Globus pallidus (tissue), 1 donor: ENCODE measurements at regions not wholly inside any gene's neighbourhood (a gene's known extent, or its start where the extent isn't known, plus 50 kb on each side); places are given as distances from the start of the nearest gene placed in this dataset.
"Not testable (repeated sequence)": the region's sequence is repeated elsewhere in the genome, so short reads cannot be mapped to it uniquely, and the experiment has no call there.

Experiments
- DNase-seq: peaks from one replicate; pipeline ENCODE4 v3.0.0-alpha.2; 2015; ENCODE audit warnings: low spot score

DNA sequence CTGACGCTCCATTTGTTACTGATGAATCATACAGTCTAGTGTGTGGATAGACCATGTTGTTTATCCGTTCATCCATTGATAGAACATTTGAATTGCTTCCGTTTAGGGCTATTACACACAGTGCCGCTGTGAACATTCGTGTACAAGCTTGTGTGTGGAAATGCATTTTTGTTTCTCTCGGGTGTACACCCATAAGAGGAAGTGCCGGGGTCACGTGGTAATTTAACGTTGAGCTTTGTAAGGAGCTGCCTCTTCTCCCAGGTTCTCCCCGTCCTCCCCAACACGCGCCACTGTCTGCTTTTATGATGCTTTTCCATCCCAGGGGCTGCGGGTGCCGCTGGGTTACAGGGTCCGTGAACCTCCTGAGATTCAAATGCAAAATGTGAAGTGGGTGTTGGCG lies 142.3 kb downstream of the IGLL1 start:
- no peak for DNase-seq

DNA sequence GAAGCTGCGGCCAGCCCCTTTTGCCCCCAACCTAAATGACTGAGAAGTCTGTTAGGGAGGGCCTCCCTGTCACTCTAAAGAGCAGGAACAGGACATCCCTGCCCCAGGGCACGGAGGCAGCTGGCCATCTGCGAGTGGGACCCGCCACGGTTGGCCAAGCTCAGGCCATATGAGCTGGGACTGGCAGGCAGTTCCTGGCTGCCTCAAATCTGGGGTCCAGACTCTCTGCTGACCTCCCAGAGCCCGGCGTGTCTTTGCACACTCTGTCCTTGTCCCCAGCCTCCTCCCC lies 143.0 kb downstream of the IGLL1 start:
- not testable (repeated sequence) for DNase-seq

DNA sequence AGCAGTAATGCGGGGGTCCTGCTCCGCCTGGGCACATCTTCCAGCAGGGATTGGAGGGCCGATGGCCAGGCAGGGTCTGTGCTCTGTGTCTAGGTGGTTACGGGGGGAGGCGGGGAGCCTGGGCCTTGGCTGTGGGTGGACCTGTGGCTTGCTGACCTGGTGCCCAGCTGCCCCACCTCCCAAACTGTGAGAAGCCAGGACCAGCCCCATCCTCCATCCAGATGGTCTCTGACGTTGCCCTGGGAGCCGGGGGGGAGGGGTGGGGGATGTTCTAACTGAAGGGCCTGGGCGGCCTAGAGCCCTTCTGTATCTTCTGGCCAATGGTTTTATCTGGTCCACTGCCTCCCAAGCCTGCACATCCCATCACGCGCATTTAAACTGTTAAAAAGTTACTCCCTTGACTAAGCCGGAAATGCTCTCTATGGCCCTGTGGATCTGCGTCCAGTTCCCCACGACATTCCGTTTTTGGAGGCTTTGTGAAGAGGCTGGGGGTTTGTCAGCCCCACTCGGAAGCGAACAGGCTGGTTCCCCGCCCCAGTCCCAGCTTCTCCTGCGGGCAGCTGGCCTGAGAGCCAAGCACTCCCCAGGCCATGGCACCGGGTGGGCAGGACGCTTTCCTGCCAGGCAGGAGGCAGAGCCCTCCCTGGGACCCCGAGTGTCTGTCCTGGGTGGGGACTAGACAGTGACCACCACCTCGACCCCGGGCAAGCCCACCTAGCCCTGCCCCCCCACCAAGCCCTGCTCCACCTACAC lies 143.6 kb downstream of the IGLL1 start:
- not testable (repeated sequence) for DNase-seq

- DNase-seq: not testable (repeated sequence)
These were observed 144.9 kb downstream of the IGLL1 start for GRCh38 chr22:23435186-23435585.

DNA sequence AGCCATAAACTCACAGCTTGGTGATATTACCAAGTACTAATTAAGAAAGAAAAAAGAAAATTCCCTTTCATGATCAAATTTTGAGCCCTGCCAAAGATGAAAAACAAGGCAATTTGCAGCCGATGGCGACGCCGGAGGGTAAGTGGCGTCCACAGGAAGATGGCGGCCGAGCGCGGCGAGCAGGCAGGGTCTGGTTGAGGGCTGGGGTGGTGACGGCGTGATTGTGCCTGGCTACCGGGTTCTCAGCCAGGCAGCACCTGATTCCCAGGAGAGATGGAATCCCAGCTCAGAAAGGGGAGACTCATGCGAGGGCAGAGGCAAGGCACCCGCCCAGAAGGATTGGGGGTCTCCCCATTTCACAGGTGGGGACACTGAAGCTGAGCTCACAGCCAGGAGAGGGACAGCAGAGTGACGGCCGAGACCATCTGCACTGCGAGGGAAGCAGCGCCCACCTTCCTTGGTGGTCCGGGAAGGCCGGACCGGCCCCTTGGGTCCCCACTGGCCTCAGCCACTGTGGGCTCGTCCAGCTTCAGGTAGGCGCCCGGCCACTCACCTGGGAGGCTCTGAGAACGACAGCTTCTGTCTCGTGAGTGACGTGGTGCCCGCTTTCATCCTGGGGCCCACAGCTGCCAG lies 145.8 kb downstream of the IGLL1 start:
- DNase-seq: not testable (repeated sequence)

GRCh38 chr22:23433127-23434005 lies 146.7 kb downstream of the IGLL1 start:
- not testable (repeated sequence) for DNase-seq

DNA sequence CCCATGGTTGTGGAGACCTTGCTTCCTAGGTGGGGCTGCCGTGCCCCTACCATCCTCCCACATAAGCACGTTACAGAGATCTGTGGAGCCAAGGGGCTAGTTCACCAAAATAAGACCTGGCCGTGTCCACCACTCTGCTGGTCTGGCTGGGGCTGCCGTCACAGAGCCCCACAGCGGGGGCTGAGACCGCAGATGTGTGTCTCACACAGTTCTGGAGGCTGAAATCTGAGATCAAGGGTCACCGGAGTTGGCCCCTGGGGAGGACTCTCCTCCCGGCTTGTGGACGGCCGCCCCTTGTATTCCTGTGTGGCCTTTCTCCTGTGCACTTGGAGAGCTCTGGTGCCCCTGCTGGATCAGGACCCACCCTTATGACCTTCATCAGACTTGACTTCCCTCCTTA lies 147.4 kb downstream of the IGLL1 start:
- not testable (repeated sequence) for DNase-seq

- DNase-seq: peak; percentile 6
These were observed 148.6 kb downstream of the IGLL1 start for GRCh38 chr22:23431337-23432072.

DNA sequence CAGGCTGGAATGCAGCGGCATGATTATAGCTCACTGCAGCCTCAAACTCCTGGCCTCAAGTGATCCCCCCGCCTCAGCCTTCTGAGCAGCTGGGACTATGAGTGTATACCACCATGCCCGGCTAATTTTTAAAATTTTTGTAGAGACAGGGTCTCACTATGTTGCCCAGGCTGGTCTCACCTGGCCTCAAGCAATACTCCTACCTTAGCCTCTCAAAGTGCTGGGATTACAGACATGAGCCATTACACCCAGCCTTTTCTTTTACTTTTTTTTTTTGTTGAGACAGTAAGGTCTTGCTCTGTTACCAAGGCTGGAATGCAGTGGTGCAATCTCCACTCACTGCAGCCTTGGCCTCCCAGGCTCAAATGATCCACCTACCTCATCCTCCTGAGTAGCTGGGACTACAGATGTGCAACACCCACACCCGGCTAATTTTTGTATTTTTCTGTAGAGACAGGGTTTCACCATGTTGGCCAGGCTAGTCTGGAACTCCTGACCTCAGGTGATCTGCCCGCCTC lies 155.5 kb downstream of the IGLL1 start:
- not testable (repeated sequence) for DNase-seq

- no peak for DNase-seq
These were observed 156.1 kb downstream of the IGLL1 start for GRCh38 chr22:23424031-23424430.

DNA sequence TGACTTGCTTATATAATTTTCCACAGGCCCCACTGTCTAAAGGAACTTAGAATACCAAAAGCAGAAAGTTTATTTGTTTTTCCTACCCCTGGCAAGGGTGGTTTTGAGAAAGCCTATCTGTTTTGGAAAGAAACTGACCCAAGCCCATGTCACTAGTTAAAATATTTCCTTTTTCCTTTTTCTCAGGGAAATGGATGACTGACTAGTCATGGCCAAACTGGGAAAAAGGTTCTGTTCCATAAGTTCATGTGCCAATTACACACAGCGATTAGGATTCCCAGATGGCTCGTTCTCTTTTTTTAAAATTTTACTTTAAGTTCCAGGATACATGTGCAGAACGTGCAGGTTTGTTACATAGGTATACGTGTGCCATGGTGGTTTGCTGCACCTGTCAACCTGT lies 157.8 kb downstream of the IGLL1 start:
- DNase-seq: not testable (repeated sequence)

GRCh38 chr22:23421300-23421699 lies 158.8 kb downstream of the IGLL1 start:
- not testable (repeated sequence) for DNase-seq

GRCh38 chr22:23419931-23420330 lies 160.2 kb downstream of the IGLL1 start:
- no peak for DNase-seq

GRCh38 chr22:23419171-23419570 lies 160.9 kb downstream of the IGLL1 start:
- DNase-seq: no peak

DNA sequence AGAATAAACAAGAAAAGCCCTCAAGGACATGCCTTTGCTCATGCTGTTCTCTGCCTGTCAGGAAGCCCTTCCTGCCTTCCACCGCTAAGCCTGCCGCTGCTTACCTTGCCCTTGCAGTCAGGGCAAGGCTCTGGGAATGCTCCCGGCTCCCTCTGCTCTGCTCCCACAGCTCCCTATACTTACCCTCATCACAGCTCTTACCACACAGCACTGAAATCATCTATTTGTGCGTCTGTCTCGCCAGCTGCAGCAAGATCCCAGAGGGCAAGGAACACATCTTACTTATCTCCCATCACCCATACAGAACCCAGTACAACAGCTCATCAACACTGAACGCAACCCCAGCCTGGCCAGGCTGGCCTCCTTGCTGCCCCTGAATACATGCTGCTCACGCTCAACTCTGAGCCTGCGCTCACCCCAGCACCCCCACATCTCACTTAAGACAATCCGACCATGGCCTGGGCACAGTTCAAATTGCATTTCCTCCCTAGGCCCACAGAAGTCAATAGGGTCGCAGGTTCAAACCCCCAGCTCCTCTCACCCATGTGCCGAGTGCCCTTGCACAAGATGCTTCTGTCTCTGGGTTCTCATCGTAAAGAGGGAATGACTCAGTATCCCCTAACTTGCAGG lies 161.8 kb downstream of the IGLL1 start:
- no peak for DNase-seq

DNA sequence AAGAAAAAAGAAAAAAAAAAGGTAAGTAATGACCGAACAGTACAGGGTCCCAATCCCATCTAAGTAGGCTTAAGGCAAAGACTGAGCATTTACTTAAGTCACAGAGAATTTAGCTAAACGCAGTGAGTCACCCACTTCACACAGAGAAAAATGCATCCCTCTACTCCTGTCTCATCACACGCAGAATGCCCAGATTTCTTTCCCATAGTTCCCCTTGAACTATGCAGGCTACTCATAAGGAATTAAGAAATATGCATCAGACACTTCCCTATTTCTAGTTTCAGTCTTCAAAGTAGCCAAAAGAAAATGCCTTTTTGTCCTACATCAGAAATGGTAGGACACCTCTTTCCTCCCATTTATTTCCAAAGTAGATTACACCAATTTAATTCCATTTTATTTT lies 162.8 kb downstream of the IGLL1 start:
- not testable (repeated sequence) for DNase-seq

DNA sequence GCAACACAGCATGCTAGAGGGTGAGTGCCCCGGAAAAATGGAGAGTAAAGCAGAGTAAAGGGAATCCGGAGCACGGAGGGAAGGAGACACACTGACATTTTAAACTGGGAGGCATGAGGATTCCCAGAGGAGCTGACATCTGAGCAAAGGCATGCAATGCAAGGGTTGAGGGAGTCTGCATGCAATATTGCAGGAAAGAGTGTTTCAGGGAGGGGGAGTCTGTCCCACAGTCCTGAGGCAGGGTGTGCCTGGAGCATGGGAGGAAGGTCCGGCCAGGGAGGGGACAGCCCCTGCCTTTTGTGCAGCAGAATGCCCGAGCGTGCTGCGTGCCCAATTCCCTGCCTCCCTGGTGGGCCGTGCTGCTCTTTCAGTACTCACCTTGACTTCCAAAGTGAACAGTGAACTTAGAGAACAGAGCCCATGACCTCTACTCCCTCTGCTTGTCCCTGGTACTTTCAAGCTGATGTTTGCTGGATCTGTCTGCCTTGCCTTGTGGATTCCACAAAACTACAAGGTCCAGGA lies 163.9 kb downstream of the IGLL1 start:
- not testable (repeated sequence) for DNase-seq

DNA sequence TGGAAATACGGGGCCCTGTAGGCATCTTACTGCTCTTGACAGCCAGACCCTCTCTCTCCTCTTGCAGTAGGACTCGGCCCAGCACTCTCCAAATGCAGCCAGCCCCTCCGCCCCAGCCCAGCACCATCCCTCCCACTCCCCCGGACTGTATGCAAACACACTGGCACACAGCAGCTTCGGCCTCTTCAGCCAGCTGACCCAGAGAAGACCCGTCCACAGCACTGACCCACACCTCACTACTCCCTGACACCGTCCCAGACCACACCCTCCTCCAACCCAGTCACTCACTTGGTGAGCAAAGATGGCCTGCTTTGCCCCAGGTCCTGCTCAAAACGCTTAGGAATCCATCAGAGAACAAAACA lies 164.6 kb downstream of the IGLL1 start:
- no peak for DNase-seq

GRCh38 chr22:23414727-23415489 lies 165.2 kb downstream of the IGLL1 start:
- DNase-seq: no peak

DNA sequence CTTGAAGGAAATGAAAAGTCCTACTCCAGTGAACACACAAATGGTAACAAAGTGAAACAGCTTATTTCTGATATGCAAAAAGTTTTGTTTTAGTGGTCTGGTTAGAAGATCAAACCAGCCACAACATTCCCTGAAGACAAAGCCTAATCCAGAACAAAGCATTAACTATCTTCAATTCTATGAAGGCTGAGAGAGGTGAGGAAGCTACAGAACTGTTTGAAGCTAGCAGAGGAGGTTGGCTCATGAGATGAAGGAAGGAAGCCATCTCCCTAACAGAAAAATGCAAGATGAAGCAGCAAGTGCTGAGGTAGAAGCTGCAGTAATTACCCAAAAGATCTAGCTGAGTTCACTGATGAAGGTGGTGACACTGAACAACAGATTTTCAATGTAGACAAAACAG lies 168.4 kb downstream of the IGLL1 start:
- DNase-seq: no peak

DNA sequence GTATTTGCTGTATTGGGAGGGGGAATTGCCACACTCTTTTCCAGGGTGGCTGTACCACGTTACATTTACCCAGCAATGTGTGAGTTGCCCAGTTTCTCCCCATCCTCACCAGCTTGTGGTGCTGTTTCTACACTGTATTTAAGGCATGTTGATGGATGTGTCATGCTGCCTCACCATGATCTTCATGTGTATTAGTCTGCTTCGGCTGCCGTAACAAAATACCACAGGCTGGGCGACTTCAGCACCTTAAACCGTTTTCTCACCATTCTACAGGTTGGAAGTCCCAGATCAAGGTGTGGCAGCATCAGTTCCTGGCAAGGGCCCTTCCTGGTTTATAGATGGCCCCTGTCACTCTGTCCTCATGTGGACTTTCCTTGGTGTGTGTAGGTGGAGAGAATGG lies 169.7 kb downstream of the IGLL1 start:
- DNase-seq: no peak
